HG02943 (cell line): ENCODE measurements at regions not wholly inside any gene's neighbourhood (a gene's known extent, or its start where the extent isn't known, plus 50 kb on each side); places are given as distances from the start of the nearest gene placed in this dataset.

ENCODE experiments used
- ATAC-seq: cut with Tn5 transposase; IDR thresholded peaks from one replicate; pipeline ENCODE4 v1.9.1; 2021; ENCODE audit warnings: mild to moderate bottlenecking, low read depth, moderate library complexity; ENCODE audit not compliant: unreplicated experiment

GRCh38 chr18:24662412-24662821 is 202.0 kb downstream of the HRH4 start:
- no peak for ATAC-seq

DNA sequence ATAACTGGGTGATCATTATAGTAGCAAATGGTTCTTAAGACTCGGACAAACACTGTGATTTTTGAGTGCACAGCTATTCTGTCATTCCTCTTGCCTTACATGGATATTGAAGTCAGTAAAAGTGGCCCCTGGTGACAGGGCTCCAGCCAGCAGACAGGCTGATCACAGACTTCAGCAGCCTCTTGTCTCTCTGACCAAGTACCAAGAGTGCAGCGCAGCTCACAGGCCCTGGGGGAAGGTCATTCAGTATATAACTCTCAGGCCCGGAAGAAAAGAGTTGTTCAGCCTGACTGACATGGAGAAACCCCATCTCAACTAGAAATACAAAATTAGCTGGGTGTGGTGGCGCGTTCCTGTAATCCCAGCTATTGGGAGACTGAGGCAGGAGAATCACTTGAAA is 202.6 kb downstream of the HRH4 start:
- ATAC-seq, result no peak

- ATAC-seq, result no peak
Observed at GRCh38 chr18:24669015-24669414, 208.6 kb downstream of the HRH4 start.

- ATAC-seq, result no peak
Observed at GRCh38 chr18:24669502-24669901, 209.1 kb downstream of the HRH4 start.

- no peak for ATAC-seq
Observed at GRCh38 chr18:24672165-24672941, 211.9 kb downstream of the HRH4 start.

- no peak for ATAC-seq
Observed at GRCh38 chr18:24674200-24674599, 213.8 kb downstream of the HRH4 start.

GRCh38 chr18:24674605-24675004 is 214.2 kb downstream of the HRH4 start:
- no peak for ATAC-seq

DNA sequence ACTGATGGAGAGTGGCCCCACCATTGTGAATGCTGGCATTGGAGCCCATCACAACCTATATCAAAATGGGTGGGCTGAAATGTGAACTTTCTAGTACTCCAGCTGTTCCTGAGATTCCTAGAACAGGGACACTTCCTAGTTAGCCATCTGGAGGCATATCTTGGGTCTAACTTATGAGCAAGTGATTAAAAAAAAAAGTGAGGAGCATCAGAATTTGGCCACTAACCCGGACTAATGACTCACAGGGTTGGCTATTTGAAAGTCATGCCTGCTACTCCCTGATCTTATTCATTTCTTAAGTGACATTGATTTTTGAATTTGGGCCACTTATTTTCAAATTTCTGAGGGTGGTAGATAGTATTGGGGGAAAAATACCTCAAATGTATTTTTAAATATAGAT is 216.6 kb downstream of the HRH4 start:
- no peak for ATAC-seq

DNA sequence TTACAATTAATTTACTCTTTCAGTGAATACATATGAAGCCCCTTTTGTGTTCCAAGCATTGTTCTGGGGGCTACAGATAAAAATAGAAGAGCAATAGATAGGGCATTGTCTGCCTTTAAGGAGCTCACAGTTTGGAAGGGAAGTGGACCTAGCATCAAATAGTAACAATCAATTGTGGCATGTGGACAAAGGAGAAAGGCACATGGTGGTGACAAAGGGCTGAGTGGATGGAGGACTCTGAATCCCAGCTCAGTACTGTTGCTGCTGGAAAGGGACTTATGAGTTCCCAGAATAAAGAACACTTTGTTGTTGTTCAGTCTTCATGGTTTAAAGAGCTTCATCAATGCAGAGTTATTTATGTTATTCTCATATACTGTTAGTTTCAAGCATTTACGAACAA is 217.7 kb downstream of the HRH4 start:
- no peak for ATAC-seq

DNA sequence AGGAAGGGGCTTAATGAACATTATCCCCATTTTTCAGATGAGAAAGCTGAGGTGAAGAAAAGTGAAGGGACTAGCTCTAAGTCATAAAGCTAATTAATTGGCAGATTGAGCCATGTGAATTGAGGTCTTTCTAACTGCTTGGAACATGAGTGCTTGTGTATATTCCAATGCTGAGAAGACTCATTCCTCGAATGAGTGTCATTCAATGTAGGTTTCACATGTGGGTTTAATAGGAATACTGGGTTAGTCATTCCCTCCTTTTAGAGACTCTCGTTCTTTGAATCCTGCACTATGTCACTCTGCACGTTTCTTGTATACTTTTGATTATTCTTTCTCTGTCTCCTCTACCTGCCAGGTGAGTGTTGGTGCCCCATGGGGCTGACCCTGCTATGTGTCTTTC is 218.2 kb downstream of the HRH4 start:
- ATAC-seq, result no peak

DNA sequence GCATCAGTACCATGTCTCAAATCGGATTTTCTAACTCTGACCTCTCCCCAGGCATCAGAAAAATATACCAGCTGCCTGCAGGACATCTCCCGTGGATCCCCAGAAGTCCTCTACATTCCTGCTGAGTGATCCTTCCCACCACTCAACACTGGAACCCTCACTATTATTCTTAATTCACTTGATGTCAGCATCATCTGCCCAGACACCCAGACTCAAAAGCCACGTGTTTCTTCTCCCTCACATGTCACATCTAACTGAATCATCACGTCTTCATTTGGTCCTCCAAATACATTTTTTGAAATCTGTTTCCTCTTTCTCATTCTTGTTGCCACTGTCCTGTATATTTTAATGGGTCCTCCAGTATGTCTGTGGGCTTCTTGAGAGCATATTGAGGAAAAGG is 218.6 kb downstream of the HRH4 start:
- no peak for ATAC-seq

GRCh38 chr18:24683925-24684324 is 223.5 kb downstream of the HRH4 start:
- ATAC-seq, result no peak

DNA sequence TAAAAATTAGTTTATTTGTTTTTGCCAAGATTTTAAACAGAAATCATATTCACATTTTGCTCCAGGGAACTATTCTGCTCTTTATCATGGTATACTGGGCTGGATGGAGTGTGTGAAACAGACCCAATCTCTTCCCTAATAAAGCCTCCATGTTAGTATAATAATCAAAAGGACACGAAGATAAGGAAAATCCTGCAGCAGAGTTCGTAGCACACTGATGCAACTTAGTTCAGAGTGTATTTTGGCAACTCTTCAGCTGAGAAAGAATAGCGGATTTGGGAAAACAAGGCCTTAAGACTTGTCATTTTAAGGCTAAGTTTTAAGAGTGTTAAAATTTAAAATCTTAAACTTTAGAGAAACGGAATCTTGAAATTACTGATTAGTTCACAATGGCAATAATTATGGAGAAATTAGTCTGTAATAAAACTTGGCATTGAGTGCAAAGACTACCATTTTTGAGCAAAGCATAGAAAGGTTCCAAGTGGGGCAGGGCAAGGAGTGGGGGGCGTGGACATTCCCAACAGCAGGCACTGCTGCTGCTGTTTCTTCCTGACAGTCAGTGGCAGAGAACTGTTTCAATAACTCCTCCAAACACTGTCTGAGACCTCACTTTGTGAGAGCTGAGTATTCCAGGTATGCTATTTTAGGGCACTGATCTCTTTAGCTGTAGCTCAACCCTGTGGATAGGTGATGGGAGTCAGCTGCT is 225.0 kb downstream of the HRH4 start:
- ATAC-seq, result no peak

DNA sequence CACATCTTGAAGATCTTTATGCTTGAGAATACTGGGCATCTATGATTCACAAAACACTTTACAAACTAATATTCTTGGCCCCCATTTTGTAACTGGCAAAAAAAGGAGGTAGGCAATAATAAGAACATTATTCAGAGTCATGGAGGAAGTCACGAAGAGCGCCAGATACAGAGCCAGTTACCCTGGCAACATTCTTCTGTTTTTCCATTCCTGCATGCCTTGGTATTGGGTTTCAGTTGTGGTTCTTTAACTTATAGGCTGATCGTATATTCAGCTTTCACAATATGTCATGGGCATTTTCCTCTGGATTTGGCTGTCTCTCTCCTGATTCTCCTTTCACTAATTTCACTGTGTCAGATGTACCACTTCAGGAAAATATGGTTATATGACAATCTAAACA is 234.7 kb downstream of the HRH4 start:
- ATAC-seq, result no peak

DNA sequence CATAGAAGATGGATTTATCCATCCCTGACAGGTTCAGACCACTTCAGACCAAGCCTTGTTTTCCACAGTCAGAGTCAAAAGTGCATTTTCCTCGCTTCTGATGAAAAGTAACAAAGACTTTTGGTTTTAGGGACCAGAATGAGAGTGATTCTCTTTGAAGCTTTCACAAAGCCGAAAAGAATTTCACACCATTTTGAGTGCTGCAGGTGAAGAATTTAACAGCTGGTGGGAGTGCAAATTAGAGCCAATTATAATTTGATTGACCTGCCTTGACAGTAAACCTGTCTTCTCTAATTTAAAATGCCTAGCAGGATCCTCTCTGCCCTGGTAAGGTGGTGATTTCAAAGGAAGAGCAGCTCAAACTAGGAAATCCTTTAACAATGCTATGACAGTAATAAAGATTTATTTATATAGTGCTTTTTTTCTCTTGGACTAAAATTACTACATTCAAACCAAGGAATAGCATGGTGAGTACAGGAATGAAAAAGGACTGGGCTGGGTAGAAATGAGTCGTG is 241.6 kb downstream of the HRH4 start:
- no peak for ATAC-seq

DNA sequence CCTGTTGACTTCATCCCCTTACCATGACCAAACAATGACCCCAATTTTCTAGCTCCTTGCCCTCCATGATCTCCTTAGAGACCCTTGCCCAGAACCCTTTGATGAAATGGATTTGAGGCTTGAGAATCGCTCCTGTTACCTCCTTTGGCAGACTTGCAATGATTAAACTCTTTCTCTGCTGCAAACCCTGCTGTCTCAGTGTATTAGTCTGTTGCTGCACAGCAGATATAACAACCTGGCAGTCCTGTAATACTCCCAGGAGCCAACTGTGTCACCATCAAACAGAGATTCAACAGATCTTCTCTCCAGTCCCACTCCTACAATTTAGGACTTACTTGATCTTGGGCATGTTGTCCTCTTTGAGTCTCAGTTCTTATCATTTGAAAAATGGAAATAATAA is 242.9 kb downstream of the HRH4 start:
- ATAC-seq, result no peak

GRCh38 chr18:24704946-24705630 is 244.7 kb downstream of the HRH4 start:
- ATAC-seq, result no peak

DNA sequence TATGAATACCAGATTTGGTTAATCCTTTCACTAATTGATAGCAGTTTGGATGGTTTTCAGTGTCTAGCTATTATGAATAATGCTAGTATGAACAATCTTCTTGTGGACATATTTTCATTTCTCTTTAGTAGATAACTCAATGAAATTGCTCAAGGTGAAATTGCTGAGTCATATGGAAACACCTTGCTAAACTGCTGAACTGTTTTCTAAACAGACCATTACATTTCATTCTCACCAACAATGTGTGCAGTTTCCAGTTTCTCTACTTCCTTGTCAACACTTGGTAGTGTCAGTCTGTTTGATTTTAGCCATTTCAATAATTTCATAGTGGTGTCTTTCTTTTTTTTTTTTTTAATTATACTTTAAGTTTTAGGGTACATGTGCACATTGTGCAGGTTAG is 250.0 kb downstream of the HRH4 start:
- ATAC-seq, result no peak

GRCh38 chr18:24719791-24720190 is 259.4 kb downstream of the HRH4 start:
- no peak for ATAC-seq

GRCh38 chr18:24721388-24721787 is 261.0 kb downstream of the HRH4 start:
- no peak for ATAC-seq

- ATAC-seq, result no peak
Observed at GRCh38 chr18:24725644-24726415, 265.4 kb downstream of the HRH4 start.
